ENCODE measurements at regions not wholly inside any gene's neighbourhood (a gene's known extent, or its start where the extent isn't known, plus 50 kb on each side); places are given as distances from the start of the nearest gene placed in this dataset.

DNA sequence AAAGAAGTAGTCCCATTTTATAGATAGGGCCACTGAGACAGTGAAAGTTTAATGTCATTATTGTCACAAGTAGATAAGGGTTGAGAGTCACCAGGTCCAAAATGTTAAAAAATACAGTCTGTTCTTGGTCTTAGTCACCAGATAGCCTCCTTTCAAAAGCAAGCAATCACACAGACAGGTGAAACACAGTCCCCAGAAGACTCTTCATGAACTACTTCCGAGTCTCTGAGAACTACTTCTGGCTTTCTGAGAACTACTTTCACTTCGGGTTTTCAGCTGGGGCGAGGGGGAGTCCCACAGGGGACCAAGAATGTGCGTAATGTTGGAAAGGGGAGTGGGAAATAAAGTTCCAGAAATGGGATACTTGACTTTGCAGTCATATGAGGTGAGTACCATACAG, 143.2 kb downstream of the HHIPL2 start:
- no peak overlapping the region for H3K4me3 Mint-ChIP-seq (ENCODE audit: low read depth, unreplicated experiment)
- intact Hi-C loops (cut with micrococcal nuclease; ENCODE audit: unreplicated experiment) = no loop called here
- H3K27me3 Mint-ChIP-seq (ENCODE audit: unreplicated experiment) = peaks cover 40% of the 10 kb centered on the region
- H3K9me3 Mint-ChIP-seq (ENCODE audit: low read depth, unreplicated experiment) = peaks cover 2% of the 10 kb centered on the region
- H3K4me1 Mint-ChIP-seq (ENCODE audit: low read depth, unreplicated experiment) = no peaks in the 10 kb centered on the region
- TF ChIP-seq, protein P1, sequence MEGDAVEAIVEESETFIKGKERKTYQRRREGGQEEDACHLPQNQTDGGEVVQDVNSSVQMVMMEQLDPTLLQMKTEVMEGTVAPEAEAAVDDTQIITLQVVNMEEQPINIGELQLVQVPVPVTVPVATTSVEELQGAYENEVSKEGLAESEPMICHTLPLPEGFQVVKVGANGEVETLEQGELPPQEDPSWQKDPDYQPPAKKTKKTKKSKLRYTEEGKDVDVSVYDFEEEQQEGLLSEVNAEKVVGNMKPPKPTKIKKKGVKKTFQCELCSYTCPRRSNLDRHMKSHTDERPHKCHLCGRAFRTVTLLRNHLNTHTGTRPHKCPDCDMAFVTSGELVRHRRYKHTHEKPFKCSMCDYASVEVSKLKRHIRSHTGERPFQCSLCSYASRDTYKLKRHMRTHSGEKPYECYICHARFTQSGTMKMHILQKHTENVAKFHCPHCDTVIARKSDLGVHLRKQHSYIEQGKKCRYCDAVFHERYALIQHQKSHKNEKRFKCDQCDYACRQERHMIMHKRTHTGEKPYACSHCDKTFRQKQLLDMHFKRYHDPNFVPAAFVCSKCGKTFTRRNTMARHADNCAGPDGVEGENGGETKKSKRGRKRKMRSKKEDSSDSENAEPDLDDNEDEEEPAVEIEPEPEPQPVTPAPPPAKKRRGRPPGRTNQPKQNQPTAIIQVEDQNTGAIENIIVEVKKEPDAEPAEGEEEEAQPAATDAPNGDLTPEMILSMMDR (IDR thresholded peaks at IDR 0.05; ENCODE audit: unreplicated experiment) = no peak
- H3K27ac Mint-ChIP-seq (ENCODE audit: unreplicated experiment) = no peak overlapping the region
- no TSS peak for BruUV-seq (replicated peaks)
- no peaks in the 10 kb centered on the region for H3K36me3 Mint-ChIP-seq (ENCODE audit: insufficient read depth, unreplicated experiment)
- no peak for DNase-seq
- CTCF ChIA-PET = no interaction called here

DNA sequence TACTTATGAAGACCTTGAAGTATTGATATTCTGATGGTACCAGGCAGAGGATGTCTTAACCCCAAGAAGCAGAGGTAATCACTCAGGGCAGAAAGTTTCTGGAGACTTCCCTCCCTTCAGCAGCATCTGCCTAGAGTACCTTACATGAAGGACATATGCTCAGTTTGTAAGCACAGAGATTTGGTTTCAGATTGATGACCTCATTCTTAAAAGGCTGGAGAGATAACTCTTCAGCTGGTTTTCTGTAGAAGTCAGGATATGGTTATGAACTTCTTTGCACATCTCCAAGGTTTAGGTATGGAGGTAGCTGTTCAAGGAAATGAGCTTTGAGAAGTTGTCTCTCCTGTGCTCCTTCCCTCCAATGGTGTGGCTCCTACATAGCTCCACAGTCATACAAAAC, 148.7 kb downstream of the HHIPL2 start:
- Mint-ChIP-seq H3K9me3 (ENCODE audit: low read depth, unreplicated experiment) (no peaks in the 10 kb centered on the region), H3K27me3 (ENCODE audit: unreplicated experiment) (peaks cover 35% of the 10 kb centered on the region), H3K36me3 (ENCODE audit: insufficient read depth, unreplicated experiment) (no peaks in the 10 kb centered on the region), H3K4me1 (ENCODE audit: low read depth, unreplicated experiment) (no peaks in the 10 kb centered on the region), H3K27ac (ENCODE audit: unreplicated experiment) (no peak overlapping the region), H3K4me3 (ENCODE audit: low read depth, unreplicated experiment) (no peak overlapping the region)
- BruUV-seq (replicated peaks) = no TSS peak
- TF ChIP-seq, protein P1 (IDR thresholded peaks at IDR 0.05; ENCODE audit: unreplicated experiment) = no peak
- CTCF ChIA-PET = no interaction called here
- DNase-seq = no peak
- intact Hi-C loops (cut with micrococcal nuclease; ENCODE audit: unreplicated experiment) = no loop called here

DNA sequence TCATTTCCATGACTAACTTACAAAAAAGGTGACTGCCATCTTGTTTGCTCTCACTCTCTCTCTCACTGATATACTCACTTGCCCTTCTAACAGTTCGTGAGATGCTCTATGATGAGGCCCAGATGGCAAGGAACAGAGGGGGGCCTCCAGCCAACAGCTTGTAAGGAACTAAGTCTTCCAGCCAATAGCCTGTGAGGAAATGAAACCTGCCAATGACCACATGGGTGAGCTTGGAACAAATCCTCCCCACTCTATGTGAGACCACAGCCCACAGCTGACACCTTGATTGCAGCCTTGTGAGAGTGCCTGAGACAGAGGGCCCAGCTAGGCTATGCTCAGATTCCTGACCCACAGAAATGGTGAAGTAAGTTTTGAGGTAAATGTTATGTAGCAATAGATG, 153.7 kb downstream of the HHIPL2 start:
- Mint-ChIP-seq H3K9me3 (ENCODE audit: low read depth, unreplicated experiment) (no peaks in the 10 kb centered on the region), H3K27me3 (ENCODE audit: unreplicated experiment) (peaks cover 64% of the 10 kb centered on the region), H3K4me1 (ENCODE audit: low read depth, unreplicated experiment) (no peaks in the 10 kb centered on the region), H3K4me3 (ENCODE audit: low read depth, unreplicated experiment) (no peak overlapping the region), H3K36me3 (ENCODE audit: insufficient read depth, unreplicated experiment) (no peaks in the 10 kb centered on the region), H3K27ac (ENCODE audit: unreplicated experiment) (no peak overlapping the region)
- no TSS peak for BruUV-seq (replicated peaks)
- TF ChIP-seq, protein P1 (IDR thresholded peaks at IDR 0.05; ENCODE audit: unreplicated experiment) = no peak
- intact Hi-C loops (cut with micrococcal nuclease; ENCODE audit: unreplicated experiment) = no loop called here
- DNase-seq = no peak
- CTCF ChIA-PET = no interaction called here

DNA sequence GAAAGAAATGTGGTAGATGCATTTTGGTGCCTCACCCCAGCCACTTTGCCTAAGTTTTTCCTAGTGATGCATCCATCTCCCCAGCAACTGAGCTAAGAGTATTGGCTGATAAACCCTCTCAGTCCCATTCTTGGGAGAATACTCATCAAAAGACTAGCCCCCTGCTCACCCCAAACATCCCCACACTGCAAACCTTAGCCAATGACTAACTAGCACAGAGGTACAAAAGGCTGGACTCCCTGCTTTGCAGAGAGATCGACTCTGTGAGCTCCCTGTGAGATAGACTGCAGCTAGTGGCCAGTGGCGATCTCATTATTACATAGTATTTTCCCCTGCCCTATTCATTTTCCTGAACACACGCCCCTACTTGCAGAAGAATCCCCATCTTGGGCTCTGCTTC, 155.3 kb downstream of the HHIPL2 start:
- CTCF ChIA-PET = interaction anchor here (0.6 kb wide), 1 partner anchor 230 kb away, joined by 9 read pairs; no protein-coding TSS in a partner anchor
- no peaks in the 10 kb centered on the region for H3K36me3 Mint-ChIP-seq (ENCODE audit: insufficient read depth, unreplicated experiment)
- H3K27me3 Mint-ChIP-seq (ENCODE audit: unreplicated experiment) = peaks cover 56% of the 10 kb centered on the region
- H3K4me3 Mint-ChIP-seq (ENCODE audit: low read depth, unreplicated experiment) = no peak overlapping the region
- no peaks in the 10 kb centered on the region for H3K9me3 Mint-ChIP-seq (ENCODE audit: low read depth, unreplicated experiment)
- BruUV-seq (replicated peaks) = no TSS peak
- H3K4me1 Mint-ChIP-seq (ENCODE audit: low read depth, unreplicated experiment) = no peaks in the 10 kb centered on the region
- H3K27ac Mint-ChIP-seq (ENCODE audit: unreplicated experiment) = no peak overlapping the region
- intact Hi-C loops (cut with micrococcal nuclease; ENCODE audit: unreplicated experiment) = no loop called here
- TF ChIP-seq, protein P1 (IDR thresholded peaks at IDR 0.05; ENCODE audit: unreplicated experiment) = no peak
- no peak for DNase-seq

DNA sequence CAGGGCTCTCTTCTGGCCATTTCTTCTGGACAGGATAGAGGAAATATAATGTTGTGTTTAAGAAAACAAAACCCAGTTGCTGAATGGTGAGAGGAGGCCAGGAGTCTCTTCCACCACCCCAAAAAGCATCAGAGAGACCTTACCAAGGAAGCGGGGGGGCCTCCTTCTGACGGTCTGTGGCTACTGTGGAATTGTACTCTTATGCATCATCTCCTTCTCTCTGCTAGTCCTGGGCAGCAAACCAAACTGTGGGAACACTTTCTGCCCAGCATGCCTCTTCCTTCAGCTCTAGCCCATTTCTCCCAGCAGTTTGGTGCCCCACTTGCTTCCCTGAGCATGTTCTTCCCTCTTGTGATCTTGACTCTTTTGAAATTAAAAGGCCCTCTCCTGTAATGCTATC, 157.7 kb downstream of the HHIPL2 start:
- TF ChIP-seq, protein P1 (IDR thresholded peaks at IDR 0.05; ENCODE audit: unreplicated experiment) = no peak
- Mint-ChIP-seq H3K4me1 (ENCODE audit: low read depth, unreplicated experiment) (no peaks in the 10 kb centered on the region), H3K9me3 (ENCODE audit: low read depth, unreplicated experiment) (no peaks in the 10 kb centered on the region), H3K27me3 (ENCODE audit: unreplicated experiment) (peaks cover 52% of the 10 kb centered on the region), H3K36me3 (ENCODE audit: insufficient read depth, unreplicated experiment) (no peaks in the 10 kb centered on the region), H3K4me3 (ENCODE audit: low read depth, unreplicated experiment) (no peak overlapping the region), H3K27ac (ENCODE audit: unreplicated experiment) (no peak overlapping the region)
- intact Hi-C loops (cut with micrococcal nuclease; ENCODE audit: unreplicated experiment) = no loop called here
- CTCF ChIA-PET = no interaction called here
- no peak for DNase-seq
- no TSS peak for BruUV-seq (replicated peaks)

Measured in Calu3 (cell line).